NB4 (cell line): ENCODE measurements at regions not wholly inside any gene's neighbourhood (a gene's known extent, or its start where the extent isn't known, plus 50 kb on each side); places are given as distances from the start of the nearest gene placed in this dataset.

ENCODE experiments used
- DNase-seq: peaks from one replicate; pipeline ENCODE4 v3.0.0; 2010; ENCODE audit warnings: low read depth
- H3K4me3 ChIP-seq: one replicate; pipeline ENCODE4 v1.5.1; 2011; ENCODE audit warnings: mild to moderate bottlenecking, low read depth, low read length, moderate library complexity
- MYC ChIP-seq: IDR thresholded peaks from 2 replicates; pipeline ENCODE4 v1.6.1; 2011; ENCODE audit warnings: low read depth, low read length
- POLR2A ChIP-seq: IDR thresholded peaks from 2 replicates; pipeline ENCODE4 v1.6.1; 2011; ENCODE audit warnings: mild to moderate bottlenecking; ENCODE audit not compliant: insufficient read length; ENCODE audit errors: extremely low read depth
- TF ChIP-seq, protein P1 (sequence below): IDR thresholded peaks from 2 replicates; pipeline ENCODE4 v1.6.1; 2011; ENCODE audit warnings: low read depth, low read length
- TF ChIP-seq, protein P2 (sequence below): IDR thresholded peaks from one replicate; pipeline ENCODE4 v1.5.1; 2012; ENCODE audit warnings: low read depth, low read length

DNA sequence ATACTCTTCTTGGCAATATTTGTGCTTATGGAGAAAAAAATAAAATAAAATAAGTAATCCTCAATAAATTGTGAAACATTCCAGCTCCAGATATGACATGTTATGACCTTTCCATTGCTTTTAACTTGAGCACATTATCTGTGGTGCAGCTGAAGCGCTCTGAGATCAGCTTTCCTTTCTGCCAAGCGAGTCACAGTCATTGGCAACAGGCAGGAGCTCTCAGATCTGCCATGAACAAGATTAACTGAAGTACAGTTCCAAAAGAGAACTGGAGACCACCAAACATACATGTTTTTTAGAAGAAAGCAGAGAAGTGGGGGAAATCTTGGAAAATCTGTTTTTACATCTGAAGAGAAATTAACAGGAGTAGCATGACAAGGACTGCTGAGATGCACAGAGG, 89.2 kb upstream of the DSCAM start:
- no peak overlapping the region for H3K4me3 ChIP-seq
- TF ChIP-seq POLR2A, result no peak
- TF ChIP-seq, protein P1, sequence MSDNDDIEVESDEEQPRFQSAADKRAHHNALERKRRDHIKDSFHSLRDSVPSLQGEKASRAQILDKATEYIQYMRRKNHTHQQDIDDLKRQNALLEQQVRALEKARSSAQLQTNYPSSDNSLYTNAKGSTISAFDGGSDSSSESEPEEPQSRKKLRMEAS, result no peak
- TF ChIP-seq, protein P2, sequence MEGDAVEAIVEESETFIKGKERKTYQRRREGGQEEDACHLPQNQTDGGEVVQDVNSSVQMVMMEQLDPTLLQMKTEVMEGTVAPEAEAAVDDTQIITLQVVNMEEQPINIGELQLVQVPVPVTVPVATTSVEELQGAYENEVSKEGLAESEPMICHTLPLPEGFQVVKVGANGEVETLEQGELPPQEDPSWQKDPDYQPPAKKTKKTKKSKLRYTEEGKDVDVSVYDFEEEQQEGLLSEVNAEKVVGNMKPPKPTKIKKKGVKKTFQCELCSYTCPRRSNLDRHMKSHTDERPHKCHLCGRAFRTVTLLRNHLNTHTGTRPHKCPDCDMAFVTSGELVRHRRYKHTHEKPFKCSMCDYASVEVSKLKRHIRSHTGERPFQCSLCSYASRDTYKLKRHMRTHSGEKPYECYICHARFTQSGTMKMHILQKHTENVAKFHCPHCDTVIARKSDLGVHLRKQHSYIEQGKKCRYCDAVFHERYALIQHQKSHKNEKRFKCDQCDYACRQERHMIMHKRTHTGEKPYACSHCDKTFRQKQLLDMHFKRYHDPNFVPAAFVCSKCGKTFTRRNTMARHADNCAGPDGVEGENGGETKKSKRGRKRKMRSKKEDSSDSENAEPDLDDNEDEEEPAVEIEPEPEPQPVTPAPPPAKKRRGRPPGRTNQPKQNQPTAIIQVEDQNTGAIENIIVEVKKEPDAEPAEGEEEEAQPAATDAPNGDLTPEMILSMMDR, result no peak
- no peak for TF ChIP-seq MYC
- no peak for DNase-seq

DNA sequence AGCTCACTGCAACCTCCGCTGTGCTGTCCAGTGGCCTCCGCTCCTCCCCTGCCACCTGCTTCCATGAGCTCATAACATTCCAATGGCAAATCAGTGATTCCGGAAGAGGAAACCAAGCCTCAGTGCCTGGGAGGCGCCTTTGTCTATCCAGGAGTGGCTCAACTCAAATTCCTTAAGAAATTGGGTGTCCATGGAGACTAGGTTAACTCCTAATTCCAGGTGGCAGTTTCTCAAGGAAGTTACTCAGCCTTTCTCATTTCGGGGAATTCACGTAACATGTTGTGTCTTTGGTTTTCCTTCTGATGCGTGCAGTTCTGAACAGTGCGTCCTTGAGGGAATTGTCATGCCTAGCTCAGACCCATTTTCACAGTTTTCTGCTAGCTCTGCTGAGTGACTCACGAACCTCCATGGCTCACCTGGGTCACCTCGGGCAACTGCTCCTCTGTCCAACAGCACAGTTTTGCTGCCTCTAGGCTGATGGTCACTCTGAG, 89.9 kb upstream of the DSCAM start:
- no peak overlapping the region for H3K4me3 ChIP-seq
- DNase-seq, result no peak
- TF ChIP-seq, protein P1, result no peak
- no peak for TF ChIP-seq MYC
- TF ChIP-seq POLR2A, result no peak
- TF ChIP-seq, protein P2, result no peak

DNA sequence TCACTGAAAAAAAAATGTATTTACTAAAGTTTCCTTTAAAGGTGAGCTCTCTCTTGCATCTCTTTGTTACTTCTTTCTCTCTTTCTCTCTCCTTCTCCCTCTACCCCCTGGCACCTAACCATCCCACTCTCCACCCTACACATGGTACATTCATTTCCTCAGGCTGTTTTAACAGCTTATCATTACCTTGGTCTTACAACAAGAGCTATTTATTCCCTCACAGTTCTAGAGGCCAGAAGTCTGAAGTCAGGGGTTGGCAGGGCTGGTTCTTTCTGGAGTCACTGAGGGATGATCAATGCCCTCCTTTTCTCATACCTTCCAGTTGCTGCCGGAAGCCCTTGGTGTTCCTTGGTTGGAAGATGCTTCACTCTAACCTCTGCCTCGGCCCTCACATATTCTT, 91.1 kb upstream of the DSCAM start:
- no peak overlapping the region for H3K4me3 ChIP-seq
- no peak for DNase-seq
- TF ChIP-seq, protein P1, result no peak
- TF ChIP-seq, protein P2, result no peak
- TF ChIP-seq MYC (no peak), POLR2A (no peak)

DNA sequence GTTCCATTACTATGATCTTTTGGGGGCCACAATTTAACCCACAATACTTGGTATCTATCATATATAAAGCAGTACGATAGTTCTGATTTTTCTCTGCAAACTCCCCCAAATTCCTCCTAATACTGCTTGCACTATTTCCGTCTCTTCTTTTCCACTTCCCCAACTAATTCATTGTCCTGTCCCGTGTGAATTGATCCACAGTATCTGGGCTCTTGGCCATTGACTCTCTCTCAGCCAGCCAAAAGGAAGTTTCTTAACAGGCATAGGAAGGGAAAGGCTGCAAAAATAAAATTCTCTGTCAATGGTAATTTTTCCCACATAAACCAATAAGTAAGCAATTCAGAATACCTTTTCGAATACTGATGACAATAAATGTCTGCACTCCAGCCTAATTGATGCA, 91.7 kb upstream of the DSCAM start:
- no peak for DNase-seq
- TF ChIP-seq, protein P2, result no peak
- TF ChIP-seq MYC (no peak), POLR2A (no peak)
- TF ChIP-seq, protein P1, result no peak
- H3K4me3 ChIP-seq, result no peak overlapping the region

DNA sequence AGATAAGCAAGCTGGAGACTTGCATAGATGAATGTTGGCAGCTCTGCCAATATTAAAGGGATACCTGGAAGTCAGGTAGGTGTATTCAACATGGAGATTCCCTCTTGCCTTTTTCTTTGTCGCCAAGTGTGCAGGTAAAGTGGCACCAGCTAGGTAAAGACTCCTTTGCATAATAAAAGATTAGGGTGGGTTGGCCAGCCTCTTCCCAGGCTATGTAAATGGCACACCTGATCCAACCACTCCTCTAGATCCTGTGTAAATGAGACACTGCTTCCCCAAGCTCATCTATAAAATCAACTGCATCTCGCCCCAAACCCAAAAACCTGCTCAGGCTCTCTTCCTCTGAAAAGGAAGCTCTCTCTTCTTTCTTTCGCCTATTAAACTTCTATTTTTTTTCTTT, 100.8 kb upstream of the DSCAM start:
- no peak for TF ChIP-seq MYC
- no peak for TF ChIP-seq POLR2A
- TF ChIP-seq, protein P2, result no peak
- TF ChIP-seq, protein P1, result no peak
- DNase-seq, result no peak

DNA sequence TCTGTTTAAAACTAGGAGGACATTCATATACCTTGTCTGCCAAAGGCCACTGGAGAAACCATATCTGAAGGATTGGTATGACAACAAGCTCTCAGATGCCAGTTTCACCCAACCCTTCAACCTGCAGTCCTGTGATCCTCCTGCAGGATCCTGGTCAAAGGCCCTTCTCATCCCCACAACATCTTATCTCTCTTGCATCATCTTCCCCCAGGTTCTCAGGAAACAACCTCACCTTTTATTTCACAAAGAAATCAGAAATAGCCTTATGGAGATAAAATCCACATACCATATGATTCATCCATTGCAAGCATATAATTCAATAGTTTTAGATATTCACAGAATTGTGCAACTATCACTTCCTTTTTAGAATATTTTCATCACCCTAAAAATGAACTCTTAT, 104.0 kb upstream of the DSCAM start:
- TF ChIP-seq POLR2A (no peak), MYC (no peak)
- TF ChIP-seq, protein P1, result no peak
- TF ChIP-seq, protein P2, result no peak
- DNase-seq, result no peak
- no peak overlapping the region for H3K4me3 ChIP-seq

More for the DNA sequence above, 100.8 kb upstream of the DSCAM start:
- no peak overlapping the region for H3K4me3 ChIP-seq
